ENCODE measurements at regions not wholly inside any gene's neighbourhood (a gene's known extent, or its start where the extent isn't known, plus 50 kb on each side); places are given as distances from the start of the nearest gene placed in this dataset.

DNA sequence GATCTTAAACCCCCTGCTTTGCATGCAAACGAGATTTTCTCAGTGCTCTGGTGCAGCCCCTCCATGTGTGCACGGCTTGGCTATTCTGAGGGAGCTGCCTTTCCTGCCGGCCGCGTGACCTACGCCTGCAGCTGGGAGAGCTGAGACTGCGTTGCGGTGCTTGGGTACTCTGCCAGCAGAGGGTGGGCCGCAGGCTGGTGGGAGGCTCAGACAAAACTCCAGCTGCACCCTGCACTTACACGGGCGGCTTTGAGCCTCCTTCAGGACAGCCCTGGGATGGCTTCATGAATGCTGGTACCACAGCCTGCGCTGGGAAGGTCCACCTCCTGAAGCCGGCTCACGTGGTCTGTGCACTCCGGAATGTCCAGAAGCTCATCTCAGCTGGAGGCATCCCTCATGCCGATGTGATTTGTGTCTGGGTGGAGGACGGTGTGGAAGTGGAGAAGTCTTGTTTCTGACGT, 223.7 kb downstream of the DLL1 start:
- peaks cover 19% of the 10 kb centered on the region for H3K9me3 Mint-ChIP-seq (ENCODE audit: unreplicated experiment)
- H3K4me3 Mint-ChIP-seq (ENCODE audit: unreplicated experiment), result no peak overlapping the region
- no peaks in the 10 kb centered on the region for H3K4me1 Mint-ChIP-seq (ENCODE audit: unreplicated experiment)
- no peak overlapping the region for H3K27ac Mint-ChIP-seq (ENCODE audit: unreplicated experiment)
- no peaks in the 10 kb centered on the region for H3K27me3 Mint-ChIP-seq (ENCODE audit: unreplicated experiment)
- TF ChIP-seq, protein P1, sequence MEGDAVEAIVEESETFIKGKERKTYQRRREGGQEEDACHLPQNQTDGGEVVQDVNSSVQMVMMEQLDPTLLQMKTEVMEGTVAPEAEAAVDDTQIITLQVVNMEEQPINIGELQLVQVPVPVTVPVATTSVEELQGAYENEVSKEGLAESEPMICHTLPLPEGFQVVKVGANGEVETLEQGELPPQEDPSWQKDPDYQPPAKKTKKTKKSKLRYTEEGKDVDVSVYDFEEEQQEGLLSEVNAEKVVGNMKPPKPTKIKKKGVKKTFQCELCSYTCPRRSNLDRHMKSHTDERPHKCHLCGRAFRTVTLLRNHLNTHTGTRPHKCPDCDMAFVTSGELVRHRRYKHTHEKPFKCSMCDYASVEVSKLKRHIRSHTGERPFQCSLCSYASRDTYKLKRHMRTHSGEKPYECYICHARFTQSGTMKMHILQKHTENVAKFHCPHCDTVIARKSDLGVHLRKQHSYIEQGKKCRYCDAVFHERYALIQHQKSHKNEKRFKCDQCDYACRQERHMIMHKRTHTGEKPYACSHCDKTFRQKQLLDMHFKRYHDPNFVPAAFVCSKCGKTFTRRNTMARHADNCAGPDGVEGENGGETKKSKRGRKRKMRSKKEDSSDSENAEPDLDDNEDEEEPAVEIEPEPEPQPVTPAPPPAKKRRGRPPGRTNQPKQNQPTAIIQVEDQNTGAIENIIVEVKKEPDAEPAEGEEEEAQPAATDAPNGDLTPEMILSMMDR (IDR thresholded peaks at IDR 0.05), result no peak
- peak; percentile 77 for DNase-seq (ENCODE audit: extremely low spot score, unreplicated experiment)
- no peaks in the 10 kb centered on the region for H3K36me3 Mint-ChIP-seq (ENCODE audit: unreplicated experiment)

DNA sequence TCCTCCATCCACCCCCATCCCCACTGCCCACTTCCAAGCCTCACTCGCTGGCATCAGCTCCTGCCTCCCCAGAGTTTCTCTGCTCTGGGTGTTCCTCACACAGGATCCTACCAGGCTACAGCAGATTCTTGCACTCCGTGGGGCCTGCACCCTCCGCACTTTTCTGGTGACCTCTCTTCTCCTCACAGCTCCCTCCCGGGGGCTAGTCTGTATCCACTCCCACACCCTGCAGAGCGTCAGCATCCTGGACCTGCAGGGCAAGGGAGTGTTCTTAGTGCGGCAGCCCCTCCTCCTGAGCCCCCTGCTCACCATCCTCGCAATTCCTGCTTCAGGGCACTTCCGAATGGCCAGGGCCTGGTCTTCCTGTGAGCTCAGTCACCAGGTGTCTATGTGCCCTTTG, 224.2 kb downstream of the DLL1 start:
- Mint-ChIP-seq H3K36me3 (ENCODE audit: unreplicated experiment) (no peaks in the 10 kb centered on the region), H3K27me3 (ENCODE audit: unreplicated experiment) (no peaks in the 10 kb centered on the region), H3K4me3 (ENCODE audit: unreplicated experiment) (no peak overlapping the region), H3K4me1 (ENCODE audit: unreplicated experiment) (no peaks in the 10 kb centered on the region), H3K27ac (ENCODE audit: unreplicated experiment) (no peak overlapping the region), H3K9me3 (ENCODE audit: unreplicated experiment) (peaks cover 15% of the 10 kb centered on the region)
- peak; percentile 74 for DNase-seq (ENCODE audit: extremely low spot score, unreplicated experiment)
- TF ChIP-seq, protein P1 (IDR thresholded peaks at IDR 0.05), result no peak

DNA sequence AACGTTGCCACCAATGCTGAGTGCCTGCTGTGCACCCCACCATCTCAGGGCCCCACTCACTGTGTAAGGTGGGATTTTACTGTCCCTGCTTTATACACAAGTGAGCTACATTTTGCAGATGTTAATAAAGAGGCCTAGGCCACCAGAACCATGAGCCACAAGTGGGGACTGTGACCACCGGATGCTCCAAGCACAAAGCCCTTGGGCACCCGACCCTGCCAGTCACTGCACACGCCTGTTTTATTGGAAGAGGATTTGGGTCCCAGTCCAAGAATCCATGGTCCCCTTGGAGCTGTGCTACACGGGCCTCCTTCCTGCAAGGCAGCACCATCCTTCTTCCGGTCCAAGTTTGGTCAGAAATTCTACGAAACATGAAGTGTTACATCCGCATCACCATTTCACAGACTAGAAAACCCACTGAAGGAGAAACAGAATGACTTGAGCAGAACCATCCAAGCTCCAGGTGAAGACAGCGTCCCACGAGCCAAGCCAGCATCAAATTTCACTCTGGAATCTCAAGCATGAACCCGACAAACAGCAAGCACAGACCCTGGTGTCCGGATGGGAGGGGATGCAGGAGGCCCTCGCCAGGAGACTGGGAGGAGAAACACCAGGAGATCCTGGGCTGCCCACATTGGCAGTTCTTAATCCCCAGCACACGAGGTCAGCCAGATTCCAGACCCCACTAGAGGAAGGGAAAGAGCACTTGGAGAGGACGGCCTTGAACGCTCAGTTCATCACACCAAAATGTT, 226.9 kb downstream of the DLL1 start:
- Mint-ChIP-seq H3K27ac (ENCODE audit: unreplicated experiment) (no peak overlapping the region), H3K9me3 (ENCODE audit: unreplicated experiment) (peaks cover 14% of the 10 kb centered on the region), H3K27me3 (ENCODE audit: unreplicated experiment) (no peaks in the 10 kb centered on the region), H3K36me3 (ENCODE audit: unreplicated experiment) (no peaks in the 10 kb centered on the region), H3K4me1 (ENCODE audit: unreplicated experiment) (no peaks in the 10 kb centered on the region), H3K4me3 (ENCODE audit: unreplicated experiment) (no peak overlapping the region)
- TF ChIP-seq, protein P1 (IDR thresholded peaks at IDR 0.05), result no peak
- peak; percentile 64 for DNase-seq (ENCODE audit: extremely low spot score, unreplicated experiment)

DNA sequence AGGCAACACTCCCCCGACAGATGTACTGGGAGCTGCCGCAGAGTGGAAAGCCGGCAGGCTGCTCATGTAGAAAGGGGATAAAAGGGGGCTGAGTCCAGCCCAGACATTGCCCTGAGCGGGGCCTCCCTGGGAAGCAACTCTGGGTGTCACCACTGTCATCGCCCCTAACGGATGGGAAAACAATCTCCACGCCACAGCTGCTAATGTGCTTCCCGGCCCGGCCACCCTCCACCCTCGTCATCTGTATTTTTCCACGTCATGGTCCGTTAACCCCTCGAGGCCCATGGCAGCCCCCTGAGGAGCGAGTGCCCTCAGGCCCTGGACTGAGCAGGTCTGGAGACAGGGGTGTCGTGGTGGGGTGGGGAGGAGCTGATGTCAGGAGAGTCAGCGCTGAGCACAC, 227.4 kb downstream of the DLL1 start:
- Mint-ChIP-seq H3K27ac (ENCODE audit: unreplicated experiment) (no peak overlapping the region), H3K27me3 (ENCODE audit: unreplicated experiment) (no peaks in the 10 kb centered on the region), H3K36me3 (ENCODE audit: unreplicated experiment) (no peaks in the 10 kb centered on the region), H3K4me1 (ENCODE audit: unreplicated experiment) (no peaks in the 10 kb centered on the region), H3K9me3 (ENCODE audit: unreplicated experiment) (peaks cover 14% of the 10 kb centered on the region), H3K4me3 (ENCODE audit: unreplicated experiment) (no peak overlapping the region)
- TF ChIP-seq, protein P1 (IDR thresholded peaks at IDR 0.05), result no peak
- DNase-seq (ENCODE audit: extremely low spot score, unreplicated experiment), result peak; percentile 73

DNA sequence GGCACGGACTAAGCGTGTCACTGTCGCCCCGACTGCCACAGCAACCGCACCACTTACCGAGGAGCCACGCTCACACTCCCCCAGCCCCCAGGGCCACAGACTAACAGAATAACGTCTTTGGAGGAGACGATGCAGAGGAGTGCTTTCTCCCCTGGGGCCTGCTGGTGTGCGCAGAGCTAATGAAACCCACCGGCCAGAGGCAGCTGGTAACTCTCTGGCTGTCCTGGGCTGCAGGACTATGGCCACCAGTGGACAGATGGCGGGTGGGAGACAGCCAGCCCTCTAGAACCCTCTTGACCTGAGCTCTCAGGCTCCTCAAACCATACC, 228.0 kb downstream of the DLL1 start:
- Mint-ChIP-seq H3K27me3 (ENCODE audit: unreplicated experiment) (no peaks in the 10 kb centered on the region), H3K4me1 (ENCODE audit: unreplicated experiment) (no peaks in the 10 kb centered on the region), H3K36me3 (ENCODE audit: unreplicated experiment) (no peaks in the 10 kb centered on the region), H3K9me3 (ENCODE audit: unreplicated experiment) (peaks cover 14% of the 10 kb centered on the region), H3K4me3 (ENCODE audit: unreplicated experiment) (no peak overlapping the region), H3K27ac (ENCODE audit: unreplicated experiment) (no peak overlapping the region)
- DNase-seq (ENCODE audit: extremely low spot score, unreplicated experiment), result no peak
- TF ChIP-seq, protein P1 (IDR thresholded peaks at IDR 0.05), result no peak

Measured in osteocyte (in vitro differentiated cells).